H54 (cell line): ENCODE measurements at regions not wholly inside any gene's neighbourhood (a gene's known extent, or its start where the extent isn't known, plus 50 kb on each side); places are given as distances from the start of the nearest gene placed in this dataset.
"Not testable (repeated sequence)": the region's sequence is repeated elsewhere in the genome, so short reads cannot be mapped to it uniquely, and the experiment has no call there.

Experiments
- DNase-seq: peaks from one replicate; pipeline ENCODE4 v3.0.0; 2011; ENCODE audit warnings: low spot score, mixed read lengths; ENCODE audit not compliant: insufficient read length
- FAIRE-seq: peaks from 3 replicates; lab custom pipeline; 2011; peaks lifted over from hg19 to GRCh38; lab: Jason Lieb, UNC
- POLR2A ChIP-seq: IDR thresholded peaks from 2 replicates; pipeline ENCODE4 v1.6.1; 2011; ENCODE audit warnings: low read depth, mild to moderate bottlenecking, low read length

GRCh38 chr21:14058566-14058965 lies 152.2 kb downstream of the LIPI start:
- TF ChIP-seq POLR2A = no peak
- no peak for DNase-seq
- no peak for FAIRE-seq

GRCh38 chr21:14057841-14058481 lies 152.8 kb downstream of the LIPI start:
- FAIRE-seq (peak; percentile 23), DNase-seq (peak; percentile 22)

GRCh38 chr21:14057313-14057712 lies 153.4 kb downstream of the LIPI start:
- DNase-seq (no peak), FAIRE-seq (no peak)
- TF ChIP-seq POLR2A = no peak

DNA sequence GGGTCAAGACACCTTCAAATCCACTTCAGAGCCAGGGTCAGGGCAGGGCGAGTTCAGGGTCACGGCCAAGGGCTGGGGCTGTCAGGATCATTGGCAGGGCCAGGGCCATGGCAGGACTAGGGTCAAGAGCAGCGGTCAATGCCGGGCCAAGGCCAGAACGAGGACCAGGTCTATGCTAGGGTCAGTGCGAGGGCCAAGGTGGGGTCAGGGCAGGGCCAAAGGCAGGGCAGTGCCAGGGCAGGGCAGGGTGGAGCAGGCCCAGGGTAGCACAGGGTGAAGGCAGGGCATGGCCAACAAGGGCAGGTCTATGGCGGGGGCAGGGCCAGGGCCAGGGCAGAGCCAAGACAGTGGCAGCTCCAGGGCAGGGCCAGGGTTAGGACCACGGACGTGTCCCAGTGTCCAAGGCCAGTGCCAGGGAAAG lies 154.0 kb downstream of the LIPI start:
- no peak for TF ChIP-seq POLR2A
- DNase-seq (no peak), FAIRE-seq (no peak)

DNA sequence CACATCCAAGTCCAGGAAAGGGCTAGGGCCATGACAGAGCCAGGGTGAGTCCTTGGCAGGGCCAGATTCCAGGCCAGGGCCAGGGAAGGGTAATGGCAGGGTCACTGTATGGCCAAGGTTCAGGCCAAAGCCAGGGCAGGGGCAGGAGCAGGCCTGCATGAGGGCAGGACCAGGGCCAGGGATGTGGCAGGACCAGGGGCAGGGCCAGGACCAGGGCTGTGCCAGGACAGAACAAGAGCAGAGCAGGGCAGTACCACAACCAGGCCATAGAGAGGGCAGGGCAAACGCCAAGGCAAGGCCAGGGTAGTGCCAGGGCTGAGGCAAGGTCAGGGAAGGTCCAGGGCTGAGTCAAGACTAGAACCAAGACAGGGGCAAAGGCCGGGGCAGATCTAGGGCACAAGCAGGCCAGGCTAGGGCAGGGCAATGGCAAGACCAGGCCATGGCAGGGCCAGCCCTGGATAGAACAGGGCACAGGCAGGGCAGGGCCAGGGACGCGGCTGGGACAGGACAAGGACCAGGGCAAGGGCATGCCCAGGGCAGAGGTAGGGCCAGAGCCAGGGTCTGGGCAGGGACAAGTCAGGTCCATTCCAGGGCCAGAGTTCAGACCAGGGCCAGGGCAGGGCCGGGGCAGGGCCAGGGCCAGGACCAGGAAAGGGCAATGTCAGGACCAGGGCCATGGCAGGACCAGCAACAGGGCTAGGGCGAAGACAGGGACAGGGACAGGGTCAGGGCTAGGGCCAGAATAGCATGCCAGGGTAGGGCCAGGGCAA lies 154.8 kb downstream of the LIPI start:
- DNase-seq, FAIRE-seq: not testable (repeated sequence)

DNA sequence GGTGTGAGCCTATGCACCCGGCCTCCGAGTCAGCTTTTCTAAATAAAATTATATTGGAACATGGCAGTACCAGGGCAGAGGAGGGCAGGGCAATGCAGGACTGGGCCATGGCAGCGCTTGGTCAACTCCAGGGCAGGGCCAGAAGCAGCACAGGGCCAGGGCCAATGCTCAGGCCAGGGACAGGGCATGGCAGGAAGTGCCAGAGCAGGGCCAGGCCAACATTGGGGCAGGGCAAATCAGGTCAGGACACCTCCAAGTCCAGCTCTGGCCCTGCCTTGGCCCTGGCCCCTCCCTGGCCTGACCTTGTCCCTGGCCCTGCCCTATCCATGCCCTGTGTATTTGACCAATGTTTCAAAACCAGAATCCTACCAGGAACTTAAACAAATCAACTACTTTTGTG lies 156.1 kb downstream of the LIPI start:
- no peak for FAIRE-seq
- TF ChIP-seq POLR2A = no peak
- DNase-seq = no peak

DNA sequence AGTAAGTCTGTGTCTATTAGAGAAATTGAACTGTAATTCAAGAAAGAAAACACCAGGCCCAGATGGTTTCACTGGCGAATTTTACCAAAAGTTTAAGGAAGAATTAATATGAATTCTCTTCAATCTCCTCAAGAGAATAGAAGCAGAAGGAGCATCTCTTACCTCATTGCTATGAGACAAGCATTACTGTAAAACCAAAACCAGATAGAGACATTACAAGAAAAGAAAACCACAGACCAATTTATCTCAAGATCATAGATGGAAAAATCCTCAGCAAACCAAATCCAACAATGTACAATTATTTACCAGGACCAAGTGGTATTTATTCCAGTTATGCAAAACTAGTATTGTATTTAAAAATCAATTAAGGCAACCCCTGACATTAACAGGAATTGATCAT lies 160.6 kb downstream of the LIPI start:
- no peak for TF ChIP-seq POLR2A

DNA sequence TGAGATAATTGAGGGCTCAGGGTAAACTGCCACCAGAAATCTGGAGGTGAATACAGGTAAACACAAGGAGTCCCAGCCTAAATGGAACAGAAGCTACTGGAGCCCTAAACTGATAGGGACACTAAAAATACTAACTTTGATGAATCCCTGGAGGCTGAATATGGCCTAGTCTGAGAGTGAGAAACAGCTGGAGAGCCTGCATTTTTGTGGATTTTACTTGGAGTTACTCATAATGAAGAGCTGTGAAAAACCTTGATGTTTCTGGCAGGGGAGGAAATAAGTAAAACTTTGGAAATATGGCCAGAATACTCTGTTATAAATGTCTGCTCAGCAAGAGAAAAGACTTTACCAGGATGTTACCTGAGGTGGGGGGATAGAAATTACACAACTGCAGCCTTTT lies 164.4 kb downstream of the LIPI start:
- no peak for TF ChIP-seq POLR2A
- FAIRE-seq (no peak), DNase-seq (no peak)

More for the DNA sequence above, 160.6 kb downstream of the LIPI start:
- DNase-seq (no peak), FAIRE-seq (no peak)

GRCh38 chr21:14040386-14040785 lies 170.4 kb downstream of the LIPI start:
- DNase-seq (no peak), FAIRE-seq (peak; percentile 23)
- no peak for TF ChIP-seq POLR2A

- not testable (repeated sequence) for DNase-seq, FAIRE-seq
Measured at GRCh38 chr21:14028619-14029018, 182.1 kb downstream of the LIPI start.

GRCh38 chr21:14027235-14027869 lies 183.4 kb downstream of the LIPI start:
- DNase-seq (peak; percentile 63), FAIRE-seq (peak; percentile 68)
- peak; percentile 42 for TF ChIP-seq POLR2A

DNA sequence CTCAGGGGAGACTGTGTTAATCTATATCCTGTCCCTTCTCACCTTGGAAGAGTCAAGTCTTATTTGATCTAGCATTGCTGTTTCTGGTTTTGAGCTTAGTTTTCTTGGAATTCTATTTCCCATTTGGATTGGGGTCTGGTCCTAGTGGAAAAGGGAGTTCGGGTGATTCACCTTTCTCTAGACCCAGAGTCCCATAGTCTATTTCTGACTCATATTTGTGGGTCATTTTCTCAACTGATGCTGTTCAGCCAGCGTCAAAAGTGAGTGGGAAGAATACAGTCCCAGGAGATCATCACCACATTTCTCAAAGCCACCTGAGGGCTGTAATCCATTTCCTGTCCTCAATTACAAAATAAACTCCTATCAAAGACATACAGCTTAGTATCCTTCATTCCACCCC lies 190.6 kb downstream of the LIPI start:
- not testable (repeated sequence) for DNase-seq, FAIRE-seq

DNA sequence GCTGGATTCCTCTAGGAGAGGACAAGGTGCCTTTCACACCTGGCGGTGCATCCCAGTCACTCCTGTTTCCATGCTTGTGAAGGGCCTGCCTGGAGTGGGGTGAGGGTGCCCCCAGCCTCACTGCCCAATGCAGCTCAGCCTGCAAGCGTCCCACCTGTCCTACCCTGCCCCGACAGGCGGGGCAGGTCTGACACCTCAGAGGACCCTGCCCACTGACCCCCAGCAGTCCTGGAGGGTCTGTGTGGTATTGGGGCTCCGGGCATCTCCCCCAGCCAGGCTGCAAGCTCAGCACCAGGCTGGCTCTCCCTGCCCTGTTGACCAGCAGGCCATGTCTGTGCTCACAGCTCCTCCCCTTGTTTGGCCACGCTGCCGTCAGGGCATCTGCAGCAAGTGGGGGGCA lies 194.9 kb downstream of the LIPI start:
- FAIRE-seq, DNase-seq: not testable (repeated sequence)

- DNase-seq, FAIRE-seq: not testable (repeated sequence)
Measured at GRCh38 chr21:14013623-14014498, 196.9 kb downstream of the LIPI start.
